ENCODE measurements at regions not wholly inside any gene's neighbourhood (a gene's known extent, or its start where the extent isn't known, plus 50 kb on each side); places are given as distances from the start of the nearest gene placed in this dataset.

DNA sequence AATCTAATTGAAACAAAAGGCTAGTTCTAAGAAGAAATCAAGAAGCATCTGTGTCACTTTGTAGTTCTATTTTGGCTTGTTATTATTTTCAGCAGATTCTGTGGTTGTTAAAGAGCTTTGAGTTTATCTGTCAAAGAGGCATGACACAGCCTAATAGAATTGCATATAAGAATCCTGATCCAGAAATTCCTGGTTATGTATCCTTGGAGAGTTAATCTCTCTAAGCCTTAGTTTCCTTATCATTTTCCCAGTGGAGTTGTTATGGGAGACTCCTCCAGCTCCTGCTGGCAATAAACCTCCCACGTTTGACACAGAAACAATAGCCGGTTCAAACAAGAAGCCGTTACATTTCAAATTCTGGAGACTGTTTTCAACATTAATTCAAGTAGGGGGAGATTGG lies 288.3 kb downstream of the SDHAF3 start:
- DNase-seq (ENCODE audit: low read depth), result peak; percentile 23
- H3K4me3 ChIP-seq (replicated peaks; ENCODE audit: low read depth, low read length), result no peak overlapping the region
- TF ChIP-seq, protein P1, sequence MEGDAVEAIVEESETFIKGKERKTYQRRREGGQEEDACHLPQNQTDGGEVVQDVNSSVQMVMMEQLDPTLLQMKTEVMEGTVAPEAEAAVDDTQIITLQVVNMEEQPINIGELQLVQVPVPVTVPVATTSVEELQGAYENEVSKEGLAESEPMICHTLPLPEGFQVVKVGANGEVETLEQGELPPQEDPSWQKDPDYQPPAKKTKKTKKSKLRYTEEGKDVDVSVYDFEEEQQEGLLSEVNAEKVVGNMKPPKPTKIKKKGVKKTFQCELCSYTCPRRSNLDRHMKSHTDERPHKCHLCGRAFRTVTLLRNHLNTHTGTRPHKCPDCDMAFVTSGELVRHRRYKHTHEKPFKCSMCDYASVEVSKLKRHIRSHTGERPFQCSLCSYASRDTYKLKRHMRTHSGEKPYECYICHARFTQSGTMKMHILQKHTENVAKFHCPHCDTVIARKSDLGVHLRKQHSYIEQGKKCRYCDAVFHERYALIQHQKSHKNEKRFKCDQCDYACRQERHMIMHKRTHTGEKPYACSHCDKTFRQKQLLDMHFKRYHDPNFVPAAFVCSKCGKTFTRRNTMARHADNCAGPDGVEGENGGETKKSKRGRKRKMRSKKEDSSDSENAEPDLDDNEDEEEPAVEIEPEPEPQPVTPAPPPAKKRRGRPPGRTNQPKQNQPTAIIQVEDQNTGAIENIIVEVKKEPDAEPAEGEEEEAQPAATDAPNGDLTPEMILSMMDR (IDR thresholded peaks at IDR 0.05; ENCODE audit: low read length, missing control alignments), result no peak

DNA sequence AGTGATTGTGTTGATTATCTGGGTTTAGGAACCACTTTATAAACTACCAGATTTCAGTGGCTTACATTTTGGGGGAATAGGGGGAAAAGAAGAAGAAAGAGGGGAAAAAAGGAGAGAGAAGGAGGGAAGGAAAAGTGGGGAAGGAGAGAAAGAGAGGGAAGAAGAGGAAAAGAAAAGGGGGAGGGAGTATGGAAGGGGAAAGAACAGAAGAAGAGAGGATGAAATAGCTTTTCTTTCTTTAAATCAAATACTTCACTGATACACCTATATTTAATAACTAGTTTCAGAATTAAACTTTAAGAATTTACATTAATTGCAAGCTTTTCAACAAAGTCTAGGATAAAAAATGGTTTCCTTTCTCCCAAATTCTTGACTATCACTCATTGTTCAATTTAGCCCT lies 289.6 kb downstream of the SDHAF3 start:
- TF ChIP-seq, protein P1 (IDR thresholded peaks at IDR 0.05; ENCODE audit: low read length, missing control alignments), result no peak
- DNase-seq (ENCODE audit: low read depth), result no peak
- H3K4me3 ChIP-seq (replicated peaks; ENCODE audit: low read depth, low read length), result no peak overlapping the region

DNA sequence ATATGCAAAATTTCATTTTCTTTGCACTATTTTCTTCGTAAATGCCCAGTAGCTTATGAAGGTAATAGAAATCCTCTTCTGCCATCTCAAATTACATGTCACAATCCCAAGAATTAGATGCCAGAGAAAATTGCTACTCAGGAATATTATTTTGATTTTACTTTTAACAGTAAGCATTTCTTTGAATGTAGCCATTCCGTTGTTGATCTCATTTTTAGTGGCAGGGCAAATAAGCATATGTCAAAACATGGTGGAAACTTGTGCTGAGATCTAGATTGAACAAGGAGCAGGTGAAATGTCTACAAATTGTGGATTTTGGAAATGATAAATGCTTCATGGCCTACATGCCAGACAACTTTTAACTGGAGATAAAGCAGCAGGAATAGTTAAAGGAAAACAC lies 291.8 kb downstream of the SDHAF3 start:
- no peak overlapping the region for H3K4me3 ChIP-seq (replicated peaks; ENCODE audit: low read depth, low read length)
- no peak for DNase-seq (ENCODE audit: low read depth)
- TF ChIP-seq, protein P1 (IDR thresholded peaks at IDR 0.05; ENCODE audit: low read length, missing control alignments), result no peak

DNA sequence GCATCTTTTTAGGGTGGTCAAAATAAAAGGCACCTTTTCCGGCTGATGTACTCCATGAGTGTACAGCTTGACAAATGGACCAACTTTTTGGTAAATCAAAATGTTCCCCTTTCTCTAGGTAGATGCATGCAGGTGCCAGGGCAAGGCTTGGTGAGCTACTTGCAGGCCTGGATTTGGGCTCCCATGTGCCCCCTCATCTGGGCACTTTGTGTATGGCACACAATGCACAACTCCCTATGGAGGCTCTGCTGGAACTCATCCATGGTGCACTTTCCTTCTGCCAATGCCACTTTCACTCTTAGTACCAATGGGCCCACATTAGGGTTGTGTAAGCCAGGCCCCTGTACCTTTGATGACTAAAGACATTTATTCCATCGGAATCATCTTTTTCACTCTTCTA lies 300.8 kb downstream of the SDHAF3 start:
- no peak for DNase-seq (ENCODE audit: low read depth)
- no peak overlapping the region for H3K4me3 ChIP-seq (replicated peaks; ENCODE audit: low read depth, low read length)
- TF ChIP-seq, protein P1 (IDR thresholded peaks at IDR 0.05; ENCODE audit: low read length, missing control alignments), result no peak

DNA sequence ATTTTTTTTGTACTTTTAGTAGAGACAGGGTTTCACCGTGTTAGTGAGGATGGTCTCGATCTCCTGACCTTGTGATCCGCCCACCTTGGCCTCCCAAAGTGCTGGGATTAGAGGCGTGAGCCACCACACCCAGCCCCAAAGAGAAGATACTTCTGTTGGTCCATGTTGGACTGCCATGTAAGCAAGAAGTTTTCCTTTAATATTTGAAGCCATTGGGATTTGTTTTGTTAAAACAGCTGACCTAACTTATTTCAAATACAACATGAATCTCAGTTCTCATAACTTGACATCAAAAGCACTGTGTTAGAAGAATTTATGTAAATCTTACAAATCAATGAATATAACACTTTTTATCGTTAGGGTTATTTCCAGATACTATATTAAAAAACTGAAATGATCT lies 302.4 kb downstream of the SDHAF3 start:
- H3K4me3 ChIP-seq (replicated peaks; ENCODE audit: low read depth, low read length), result no peak overlapping the region
- no peak for DNase-seq (ENCODE audit: low read depth)
- TF ChIP-seq, protein P1 (IDR thresholded peaks at IDR 0.05; ENCODE audit: low read length, missing control alignments), result no peak

DNA sequence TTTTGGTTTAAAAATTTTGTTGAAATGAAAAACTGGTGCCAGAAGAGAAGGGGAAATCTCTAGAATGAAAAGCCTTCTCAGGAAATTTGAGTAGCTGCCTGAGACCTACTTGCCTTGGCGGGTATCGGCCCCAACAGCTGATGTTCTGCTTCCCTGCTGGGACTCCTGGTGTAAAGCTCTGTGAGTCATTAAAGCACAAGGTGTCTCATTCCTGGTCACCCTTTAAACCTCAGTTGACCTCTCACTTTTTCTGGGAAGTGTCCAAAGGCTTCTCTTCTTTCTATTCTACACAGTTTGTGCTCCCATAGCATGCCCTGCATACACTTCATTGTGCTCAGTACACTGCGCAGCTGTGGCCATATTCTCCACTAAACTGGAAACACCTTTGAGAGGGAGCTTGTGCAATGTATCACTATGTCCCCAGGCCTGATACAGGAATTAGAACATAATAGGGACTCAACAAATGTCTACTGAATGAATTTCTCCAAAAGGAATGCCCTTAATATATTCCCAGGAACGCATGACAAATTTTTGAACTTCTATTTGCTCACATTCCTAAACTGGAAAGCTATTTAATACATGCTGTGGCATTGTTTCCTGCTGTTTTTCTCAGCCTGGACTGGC lies 303.9 kb downstream of the SDHAF3 start:
- DNase-seq (ENCODE audit: low read depth), result no peak
- H3K4me3 ChIP-seq (replicated peaks; ENCODE audit: low read depth, low read length), result no peak overlapping the region
- TF ChIP-seq, protein P1 (IDR thresholded peaks at IDR 0.05; ENCODE audit: low read length, missing control alignments), result no peak

DNA sequence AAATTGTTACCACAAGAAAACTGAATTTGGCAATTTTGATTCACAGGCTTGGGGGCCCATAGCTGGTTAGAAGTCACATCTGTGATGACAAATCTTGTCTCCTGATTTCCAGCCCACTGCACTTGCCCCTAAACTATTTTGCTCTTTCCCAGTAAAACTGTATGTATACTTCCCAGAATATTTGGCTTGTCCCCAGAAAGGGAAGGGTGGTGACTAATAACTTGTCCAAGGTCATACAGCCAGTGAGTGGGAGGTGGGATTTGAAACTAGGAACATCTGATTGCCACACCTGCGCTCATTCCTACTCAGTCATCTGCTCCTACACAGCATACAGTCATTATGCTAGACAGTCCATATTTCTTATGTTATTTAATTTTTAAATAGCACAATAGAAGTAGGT lies 304.5 kb downstream of the SDHAF3 start:
- no peak overlapping the region for H3K4me3 ChIP-seq (replicated peaks; ENCODE audit: low read depth, low read length)
- TF ChIP-seq, protein P1 (IDR thresholded peaks at IDR 0.05; ENCODE audit: low read length, missing control alignments), result no peak
- no peak for DNase-seq (ENCODE audit: low read depth)
